GM12864 (cell line): ENCODE measurements at regions not wholly inside any gene's neighbourhood (a gene's known extent, or its start where the extent isn't known, plus 50 kb on each side); places are given as distances from the start of the nearest gene placed in this dataset.

Experiments used
- DNase-seq: peaks from one replicate; pipeline ENCODE4 v3.0.0-alpha.2; 2011; ENCODE audit warnings: low read depth
- H3K4me3 ChIP-seq: 2 replicates; pipeline ENCODE4 v1.5.1; 2011; ENCODE audit warnings: mild to moderate bottlenecking, low read depth, low read length, control low read depth
- CTCF ChIP-seq: IDR thresholded peaks from 2 replicates; pipeline ENCODE4 v1.5.1; 2011; ENCODE audit warnings: low read depth, mild to moderate bottlenecking, moderate library complexity, low read length, control low read depth, inconsistent platforms; ENCODE audit errors: missing control alignments

- no peak for TF ChIP-seq CTCF
- H3K4me3 ChIP-seq: no peak overlapping the region
- no peak for DNase-seq
Measured at GRCh38 chr14:97695456-97695981, 898.3 kb downstream of the VRK1 start.

- no peak overlapping the region for H3K4me3 ChIP-seq
- DNase-seq: no peak
- TF ChIP-seq CTCF: no peak
Measured at GRCh38 chr14:97697772-97698171, 900.6 kb downstream of the VRK1 start.

- TF ChIP-seq CTCF: no peak
- no peak overlapping the region for H3K4me3 ChIP-seq
- DNase-seq: no peak
Measured at GRCh38 chr14:97699026-97699425, 901.8 kb downstream of the VRK1 start.

- no peak for DNase-seq
- TF ChIP-seq CTCF: no peak
Measured at GRCh38 chr14:97703006-97703760, 906.0 kb downstream of the VRK1 start.

GRCh38 chr14:97704316-97704885 is 907.2 kb downstream of the VRK1 start:
- H3K4me3 ChIP-seq: no peak overlapping the region
- no peak for DNase-seq

More at GRCh38 chr14:97703006-97703760, 906.0 kb downstream of the VRK1 start:
- H3K4me3 ChIP-seq: no peak overlapping the region

GRCh38 chr14:97705107-97705506 is 907.9 kb downstream of the VRK1 start:
- TF ChIP-seq CTCF: no peak
- no peak for DNase-seq
- H3K4me3 ChIP-seq: no peak overlapping the region

More at GRCh38 chr14:97704316-97704885, 907.2 kb downstream of the VRK1 start:
- TF ChIP-seq CTCF: no peak
